ENCODE measurements at regions not wholly inside any gene's neighbourhood (a gene's known extent, or its start where the extent isn't known, plus 50 kb on each side); places are given as distances from the start of the nearest gene placed in this dataset.
"Not testable (repeated sequence)": the region's sequence is repeated elsewhere in the genome, so short reads cannot be mapped to it uniquely, and the experiment has no call there.

DNA sequence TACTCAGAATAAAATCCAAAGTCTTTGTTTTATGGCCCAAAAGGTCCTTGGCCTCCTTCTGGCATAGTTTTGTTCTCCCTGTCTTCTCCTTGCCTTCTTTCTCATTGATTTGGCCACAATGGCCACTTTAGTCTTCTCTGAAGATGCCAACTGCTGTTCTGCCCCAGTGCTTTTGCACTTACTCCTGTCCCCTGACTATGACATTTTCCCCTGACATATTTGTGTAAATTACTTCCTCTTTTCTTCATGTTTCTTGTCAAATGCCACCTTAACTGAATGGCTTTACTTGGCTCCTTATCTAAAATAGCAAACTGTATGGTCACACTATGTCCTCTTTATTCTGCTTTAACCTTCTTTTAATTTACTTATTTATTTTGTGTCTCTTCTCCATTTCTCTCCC, 484.7 kb upstream of the ARRDC3 start:
- DNase-seq: no peak

DNA sequence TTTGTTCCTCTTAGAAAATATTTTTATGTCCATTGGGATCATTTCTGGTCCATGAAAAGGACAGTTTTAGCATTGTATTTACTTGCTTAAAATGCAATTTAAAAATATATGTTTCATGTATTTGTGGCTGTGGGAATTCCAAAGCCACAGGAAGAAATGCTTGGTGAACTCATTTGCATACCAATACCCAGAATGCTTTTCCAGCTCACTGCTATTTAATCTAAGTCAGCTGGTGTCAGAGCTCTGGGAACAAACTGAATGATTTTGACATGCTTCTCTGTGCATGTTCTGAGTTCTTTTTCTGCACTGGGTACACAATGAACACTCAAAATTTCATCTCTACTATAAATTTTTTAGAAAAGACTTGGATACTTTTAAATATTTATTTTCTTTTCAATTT, 482.8 kb upstream of the ARRDC3 start:
- DNase-seq: no peak

DNA sequence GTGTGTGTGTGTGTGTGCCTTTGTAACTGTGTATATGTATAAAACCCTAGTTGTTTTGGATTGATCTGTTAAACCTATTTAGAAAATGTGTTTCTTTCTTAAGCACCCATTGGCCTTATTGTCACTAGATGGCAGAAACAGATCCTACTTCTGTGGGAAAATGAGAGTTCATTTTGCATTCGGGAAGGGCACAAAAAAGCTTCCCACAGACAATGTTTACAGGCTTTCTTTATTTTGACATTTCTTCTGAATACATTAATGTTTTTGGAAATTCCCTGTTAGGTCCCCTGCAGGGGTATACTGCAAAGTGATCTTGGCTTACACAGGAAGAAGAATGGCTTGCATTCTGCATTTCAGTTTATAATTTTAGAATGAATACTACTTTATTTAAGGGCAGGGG, 481.8 kb upstream of the ARRDC3 start:
- no peak for DNase-seq

DNA sequence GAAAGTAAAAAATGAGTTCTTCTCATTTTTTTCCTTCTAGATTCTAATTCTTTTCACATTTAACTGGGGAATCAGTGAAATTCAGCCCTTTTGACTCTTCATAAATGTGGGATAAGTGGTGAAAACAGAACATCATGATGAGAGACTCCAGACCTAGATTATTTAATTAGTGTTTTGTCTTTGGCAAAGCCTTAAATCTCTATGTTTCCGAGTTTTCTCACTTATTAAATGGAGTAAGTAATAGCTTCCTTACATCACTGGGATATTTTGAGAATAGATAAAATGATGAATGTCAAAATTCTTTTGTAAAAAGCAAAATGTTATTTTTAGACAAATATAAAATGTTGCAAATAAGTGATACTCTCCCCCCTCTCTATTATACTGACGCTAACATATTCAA, 468.6 kb upstream of the ARRDC3 start:
- DNase-seq: no peak

DNA sequence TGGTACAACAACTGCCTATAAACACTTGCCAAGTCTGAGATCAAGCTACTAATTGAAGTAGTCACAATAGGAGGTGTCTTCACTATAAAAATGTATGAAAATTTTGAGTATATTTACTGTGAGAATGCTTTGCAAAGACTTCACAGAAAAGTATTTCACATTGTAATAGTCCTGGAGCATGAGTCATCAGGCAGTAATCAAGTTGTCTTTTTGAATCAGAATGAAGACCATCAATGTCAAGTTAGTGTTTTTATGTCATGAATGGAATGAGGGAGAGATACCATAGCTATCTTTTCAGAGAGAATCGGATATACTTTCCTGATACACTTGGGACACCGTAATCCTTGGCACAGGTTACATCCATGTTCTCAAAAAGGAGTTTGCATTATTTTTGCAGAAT, 466.9 kb upstream of the ARRDC3 start:
- no peak for DNase-seq

DNA sequence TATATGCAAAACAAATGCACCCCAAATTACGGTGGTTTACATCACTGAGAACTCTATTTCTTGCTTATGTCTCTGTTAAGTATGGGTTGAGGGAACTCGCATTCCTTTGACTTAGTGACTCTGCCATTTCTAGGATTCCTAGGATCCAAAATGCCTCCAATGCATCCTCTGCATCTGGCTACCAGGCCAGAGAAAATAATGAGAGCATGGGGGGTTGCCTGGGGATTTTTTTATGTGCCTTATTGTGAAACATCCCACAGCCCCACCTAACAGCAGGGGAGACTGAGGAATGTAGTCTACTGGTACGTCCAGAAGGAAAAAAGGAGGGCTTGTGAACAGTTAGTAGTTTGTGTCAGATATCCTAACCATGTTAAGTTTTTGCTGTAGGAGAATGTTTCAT, 466.0 kb upstream of the ARRDC3 start:
- DNase-seq: no peak

DNA sequence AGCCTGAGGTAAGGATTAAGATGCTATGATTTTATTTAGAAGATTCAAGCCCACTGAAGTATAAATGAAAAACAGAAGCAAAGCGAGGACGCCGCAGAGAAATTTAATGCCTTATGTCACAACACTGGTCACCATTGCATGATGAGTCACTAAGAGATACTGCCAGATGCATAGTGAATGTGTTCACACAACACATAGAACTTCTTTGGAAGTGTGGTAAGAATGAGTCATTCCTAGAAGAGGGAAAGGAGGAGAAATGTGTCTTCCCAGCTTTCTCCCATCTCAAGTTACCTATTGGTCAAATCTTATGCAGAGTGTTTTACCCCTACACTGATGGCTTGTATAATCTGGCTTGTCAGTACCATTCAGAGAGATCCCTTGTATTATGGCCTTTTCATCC, 465.3 kb upstream of the ARRDC3 start:
- DNase-seq: no peak

GRCh38 chr5:91841423-91841822, 458.3 kb upstream of the ARRDC3 start:
- DNase-seq: no peak

- no peak for DNase-seq
Measured at GRCh38 chr5:91840412-91840811, 457.3 kb upstream of the ARRDC3 start.

DNA sequence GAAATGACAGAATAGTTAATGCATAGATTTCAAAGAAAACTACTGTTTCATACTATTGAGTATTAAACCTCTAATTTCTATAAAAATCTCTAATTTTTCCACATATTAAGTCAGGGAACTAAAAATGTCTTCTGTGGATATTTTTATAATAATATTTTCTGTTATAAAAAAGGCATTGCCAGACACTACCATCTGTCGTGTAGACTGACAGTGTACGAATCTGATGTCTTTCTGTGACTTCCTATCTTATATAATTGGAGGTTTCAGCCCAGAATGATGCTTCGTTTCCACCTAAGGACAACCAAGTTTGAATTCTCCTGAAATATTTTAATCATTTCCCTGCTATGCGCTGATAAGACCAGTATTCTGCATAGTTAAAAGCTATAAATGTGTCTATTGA, 456.6 kb upstream of the ARRDC3 start:
- DNase-seq: no peak

DNA sequence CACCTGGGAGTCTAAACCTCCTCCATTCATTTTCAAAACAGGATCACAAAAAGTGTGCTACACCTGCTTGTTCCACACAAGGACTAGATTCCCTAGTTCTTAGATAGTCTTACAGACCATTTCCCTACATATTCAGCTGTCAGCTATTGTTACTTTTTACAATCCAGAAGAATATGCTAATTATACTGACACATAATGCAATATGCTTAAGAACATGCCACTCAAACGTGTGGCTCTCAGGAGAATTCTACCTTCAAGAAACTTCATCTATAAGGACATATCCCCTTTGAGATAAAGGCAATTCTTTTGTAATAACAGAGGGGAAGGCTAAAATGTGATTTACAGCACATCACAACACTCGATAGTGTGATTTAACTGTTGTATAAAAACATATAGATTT, 456.1 kb upstream of the ARRDC3 start:
- DNase-seq: no peak

DNA sequence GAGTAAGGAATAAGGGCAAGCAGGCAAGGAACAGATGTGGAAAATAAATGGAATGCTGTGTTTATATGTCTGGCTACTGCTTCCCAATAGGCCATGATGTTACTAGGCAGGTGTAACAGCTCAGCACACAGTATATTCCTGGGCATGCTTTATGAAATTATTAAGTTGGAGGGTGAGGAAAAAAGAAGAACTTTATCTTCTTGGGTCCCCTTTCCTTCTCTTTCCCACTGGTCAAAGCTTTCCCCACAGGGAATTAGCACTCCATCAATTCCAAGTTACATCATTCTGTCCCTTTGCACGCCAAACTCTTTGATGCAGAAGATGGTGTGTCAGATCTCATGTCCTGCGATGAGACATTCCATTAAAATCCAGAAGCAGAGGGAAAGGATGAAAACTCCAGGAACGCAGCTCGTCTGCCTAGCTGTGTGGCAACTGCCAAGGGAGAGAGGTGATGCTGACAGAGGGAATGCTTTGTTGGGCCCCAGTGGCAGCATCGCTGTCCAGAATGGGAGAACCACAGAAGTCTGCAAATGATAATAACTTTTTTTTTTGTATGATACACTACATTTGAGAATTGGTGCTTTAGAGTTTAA, 447.3 kb upstream of the ARRDC3 start:
- no peak for DNase-seq

- DNase-seq: no peak
Measured at GRCh38 chr5:91825618-91826017, 442.5 kb upstream of the ARRDC3 start.

GRCh38 chr5:91824406-91824805, 441.3 kb upstream of the ARRDC3 start:
- no peak for DNase-seq

GRCh38 chr5:91820874-91821273, 437.8 kb upstream of the ARRDC3 start:
- no peak for DNase-seq

DNA sequence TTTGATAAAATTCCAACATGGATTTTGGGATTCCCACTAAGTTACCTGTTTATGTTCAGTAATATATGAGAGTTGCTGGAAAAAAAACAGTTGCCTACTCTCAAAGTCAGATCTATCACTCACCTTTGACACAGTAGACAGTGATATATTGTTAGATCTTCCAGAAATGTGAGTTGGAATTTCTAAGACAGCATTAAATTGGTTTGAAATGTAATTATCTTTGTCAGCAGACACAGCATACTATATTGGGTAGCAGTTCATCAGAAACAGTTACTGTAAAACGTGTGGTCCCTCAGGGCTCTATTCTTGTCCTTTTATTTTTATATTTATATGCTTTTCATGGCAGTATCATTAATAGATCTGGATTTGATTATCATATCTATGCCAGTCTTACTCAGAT, 433.6 kb upstream of the ARRDC3 start:
- no peak for DNase-seq

DNA sequence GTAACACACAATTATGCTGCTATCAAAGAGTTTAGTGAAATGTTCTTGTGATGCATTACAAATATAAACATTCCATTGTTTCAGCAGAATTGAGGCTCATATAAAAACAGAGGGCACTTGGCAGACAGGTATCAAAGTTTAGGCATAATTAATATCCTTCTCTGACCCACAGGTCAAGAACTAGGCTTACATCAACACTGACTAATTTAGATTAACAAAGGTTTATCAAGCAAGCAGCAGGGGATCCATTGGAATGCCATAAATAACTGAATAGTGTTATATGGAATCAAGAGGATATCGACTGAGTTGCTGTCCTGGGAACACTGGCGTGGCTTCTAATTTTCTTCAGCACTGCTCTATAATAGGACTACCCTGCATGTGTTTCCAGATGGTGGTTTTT, 414.5 kb upstream of the ARRDC3 start:
- DNase-seq: no peak

- no peak for DNase-seq
Measured at GRCh38 chr5:91794856-91795548, 411.9 kb upstream of the ARRDC3 start.

DNA sequence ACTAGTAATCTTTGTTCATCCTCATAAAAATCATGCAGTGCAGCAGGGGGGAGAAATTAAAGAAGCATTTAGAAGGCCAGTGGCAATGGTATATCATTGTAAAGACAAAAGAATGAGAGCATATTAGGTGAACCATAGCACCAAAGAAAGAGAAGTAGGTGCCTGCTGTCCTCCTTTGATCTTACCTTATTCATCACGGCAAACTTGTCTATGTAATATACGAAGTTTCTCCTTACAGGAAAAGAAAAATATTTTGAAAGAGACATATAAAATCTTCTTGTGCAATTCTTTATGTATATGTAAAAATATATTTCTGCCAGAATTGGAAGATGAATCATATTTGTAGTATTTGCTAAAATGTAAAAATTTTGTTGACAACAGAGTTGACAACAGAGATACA, 411.3 kb upstream of the ARRDC3 start:
- no peak for DNase-seq

GRCh38 chr5:91787718-91788117, 404.6 kb upstream of the ARRDC3 start:
- no peak for DNase-seq

DNA sequence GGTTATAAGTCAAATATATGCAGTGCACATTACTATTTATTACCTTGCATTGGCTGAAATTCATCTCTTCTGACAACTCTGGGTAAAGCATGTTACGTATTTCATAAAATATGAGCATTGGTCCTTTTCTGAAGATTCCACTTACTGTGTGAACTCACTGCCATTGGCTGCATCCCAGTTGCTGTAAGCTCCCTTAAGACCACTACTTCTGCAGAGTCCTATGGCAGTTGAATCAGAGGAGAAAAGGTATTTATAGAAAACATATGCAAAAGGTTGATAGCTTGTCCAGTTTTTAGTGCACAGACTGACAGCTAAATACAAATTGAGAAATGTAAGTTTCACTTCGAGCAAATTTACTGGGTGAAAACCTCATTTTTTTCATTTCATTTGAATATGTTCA, 394.6 kb upstream of the ARRDC3 start:
- no peak for DNase-seq

- no peak for DNase-seq
Measured at GRCh38 chr5:91776249-91776648, 393.1 kb upstream of the ARRDC3 start.

GRCh38 chr5:91770400-91770799, 387.3 kb upstream of the ARRDC3 start:
- no peak for DNase-seq

DNA sequence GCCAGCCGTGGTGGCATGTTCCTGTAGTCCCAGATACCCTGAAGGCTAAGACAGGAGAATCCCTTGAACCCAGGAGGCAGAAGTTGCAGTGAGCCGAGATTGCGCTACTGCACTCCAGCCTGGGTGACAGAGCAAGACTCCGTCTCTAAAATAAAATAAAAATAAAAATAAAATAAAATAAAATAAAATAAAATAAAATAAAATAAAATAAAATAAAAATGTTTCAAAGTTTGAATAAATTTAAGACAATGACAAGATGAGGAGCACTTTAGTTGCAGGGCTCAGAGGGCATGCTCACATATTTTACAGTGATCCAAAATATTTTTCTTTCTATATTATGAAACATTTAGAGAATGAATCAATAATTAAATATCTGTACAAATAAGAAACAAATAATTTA, 374.3 kb upstream of the ARRDC3 start:
- not testable (repeated sequence) for DNase-seq

DNA sequence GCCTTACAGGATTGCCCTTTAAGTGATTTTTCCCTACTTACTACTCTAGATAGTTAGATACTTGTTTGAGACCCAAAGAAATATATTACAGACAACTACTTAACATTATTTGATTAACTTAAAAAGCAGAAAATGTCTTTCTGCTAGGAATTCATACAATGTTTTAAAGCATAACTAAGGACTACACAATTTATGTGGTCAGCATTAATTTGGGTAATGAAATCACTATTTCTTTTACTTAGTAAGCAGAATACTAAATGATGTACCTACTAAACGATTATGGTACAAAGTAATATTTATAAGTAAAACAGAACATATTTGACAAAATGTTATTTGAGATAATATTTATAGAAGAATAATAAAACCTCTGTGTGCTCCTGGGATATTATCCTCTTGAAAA, 371.9 kb upstream of the ARRDC3 start:
- no peak for DNase-seq

Measured in suppressor macrophage treated with lipopolysaccharide for 1 hour (primary cell).